Tongue (tissue), 1 donor: ENCODE measurements at regions not wholly inside any gene's neighbourhood (a gene's known extent, or its start where the extent isn't known, plus 50 kb on each side); places are given as distances from the start of the nearest gene placed in this dataset.
A peak's percentile ranks its signal among the peaks of the same experiment; 100 is the strongest.

ENCODE experiments used
- DNase-seq: peaks from one replicate; pipeline ENCODE4 v3.0.0-alpha.2; 2015

- peak; percentile 29 for DNase-seq
These were observed 81.5 kb downstream of the NDUFS5 start for GRCh38 chr1:39107341-39108290.

DNA sequence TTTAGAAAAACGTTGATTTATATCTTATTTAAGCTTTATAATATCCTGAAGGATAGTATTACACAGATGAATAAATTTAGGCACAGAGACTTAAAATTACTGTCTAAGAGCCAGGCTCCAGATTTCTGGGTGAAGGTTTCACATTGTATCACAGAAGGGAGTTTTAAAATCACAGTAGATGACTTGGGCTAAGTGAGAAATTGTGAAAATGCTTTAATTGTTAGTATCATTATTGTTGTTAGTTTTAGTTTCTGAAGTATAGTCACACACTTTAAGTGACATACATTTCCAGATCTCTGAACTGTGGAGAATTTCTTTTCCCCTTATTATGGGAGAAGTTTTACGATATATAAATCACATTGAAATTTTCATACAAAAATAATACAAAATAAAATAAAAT lies 83.5 kb downstream of the NDUFS5 start:
- no peak for DNase-seq

DNA sequence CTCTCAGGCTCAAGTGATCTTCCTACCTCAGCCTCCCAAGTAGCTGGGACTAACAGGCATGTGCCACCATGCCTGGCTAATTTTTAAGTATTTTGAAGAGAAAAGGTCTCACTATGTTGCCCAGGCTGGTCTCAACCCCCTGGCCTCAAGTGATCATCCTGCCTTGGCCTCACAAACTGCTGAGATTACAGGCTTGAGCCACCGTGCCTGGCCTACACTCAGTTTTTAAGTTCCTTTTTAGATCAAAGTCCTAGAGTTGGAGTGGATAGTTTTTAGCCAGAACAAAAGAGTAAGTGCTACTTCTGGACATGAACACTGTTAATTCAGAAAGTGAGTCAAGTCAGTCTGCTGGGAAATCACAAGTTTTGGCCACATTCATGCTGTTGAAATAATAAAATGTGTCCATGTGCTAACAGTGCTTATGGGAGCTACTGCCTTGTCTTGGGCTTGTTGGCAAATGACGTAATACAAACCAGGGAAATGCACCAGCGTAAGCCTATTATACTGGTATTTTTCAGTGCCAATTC lies 84.2 kb downstream of the NDUFS5 start:
- no peak for DNase-seq

DNA sequence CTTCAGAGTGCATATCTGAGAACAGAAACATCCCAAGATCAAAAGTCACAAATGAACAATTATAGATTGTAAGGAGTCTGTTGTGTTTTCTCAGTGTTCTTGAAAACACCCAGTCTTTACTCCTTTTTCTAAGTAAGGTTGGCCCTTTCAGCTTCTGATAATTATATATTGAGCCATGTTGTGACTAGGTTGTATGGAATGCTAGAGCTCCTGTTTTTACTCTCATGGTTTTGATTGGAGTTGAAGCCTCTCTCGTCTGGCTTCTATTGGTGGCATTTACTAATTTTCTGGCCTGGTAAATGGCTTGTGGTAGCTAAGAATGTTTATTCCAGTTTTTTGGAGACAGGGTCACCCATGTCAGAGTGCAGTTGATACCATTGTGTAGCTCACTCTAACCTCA lies 84.7 kb downstream of the NDUFS5 start:
- no peak for DNase-seq

GRCh38 chr1:39113109-39113743 lies 87.1 kb downstream of the NDUFS5 start:
- no peak for DNase-seq

DNA sequence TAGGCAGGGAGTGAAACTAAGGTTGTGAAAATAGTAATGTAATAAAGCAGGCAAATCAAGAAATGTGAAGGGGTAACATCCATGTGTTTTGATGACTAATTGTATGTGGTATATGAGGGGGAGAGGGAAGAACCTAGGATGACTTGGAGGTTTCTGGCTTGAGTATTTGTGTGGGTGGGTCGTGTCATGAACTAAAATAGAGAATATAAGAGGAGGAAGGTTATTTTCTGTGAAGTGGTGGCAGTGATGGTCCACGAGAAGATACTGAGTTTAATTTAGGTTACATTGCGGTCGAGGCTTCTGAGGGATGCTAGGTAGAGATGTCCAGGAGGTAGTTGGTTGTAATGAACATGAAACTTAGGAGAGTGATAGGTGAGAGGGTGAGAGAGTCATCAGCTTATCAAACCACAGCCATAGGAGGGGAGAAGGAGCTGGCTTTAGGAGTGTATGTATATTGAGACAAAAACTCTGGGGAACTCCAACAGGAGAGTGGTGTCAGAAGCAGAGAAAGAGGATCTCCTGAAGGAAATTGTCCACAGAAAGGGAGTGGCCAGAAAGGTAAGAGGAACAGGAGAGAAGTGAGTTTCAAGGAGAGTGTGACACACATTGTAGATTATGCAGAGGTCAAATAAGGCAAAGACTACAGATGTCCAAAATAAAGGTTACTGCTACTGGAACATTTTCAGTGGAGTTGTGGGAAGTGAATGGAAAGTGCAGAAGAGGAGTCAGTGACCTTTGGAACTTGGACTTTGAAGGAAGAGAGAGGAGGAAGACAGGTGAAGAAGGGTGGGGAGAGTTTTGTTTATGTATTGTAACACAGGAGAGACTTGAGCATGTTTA lies 89.0 kb upstream of the MACF1 start:
- DNase-seq = no peak

DNA sequence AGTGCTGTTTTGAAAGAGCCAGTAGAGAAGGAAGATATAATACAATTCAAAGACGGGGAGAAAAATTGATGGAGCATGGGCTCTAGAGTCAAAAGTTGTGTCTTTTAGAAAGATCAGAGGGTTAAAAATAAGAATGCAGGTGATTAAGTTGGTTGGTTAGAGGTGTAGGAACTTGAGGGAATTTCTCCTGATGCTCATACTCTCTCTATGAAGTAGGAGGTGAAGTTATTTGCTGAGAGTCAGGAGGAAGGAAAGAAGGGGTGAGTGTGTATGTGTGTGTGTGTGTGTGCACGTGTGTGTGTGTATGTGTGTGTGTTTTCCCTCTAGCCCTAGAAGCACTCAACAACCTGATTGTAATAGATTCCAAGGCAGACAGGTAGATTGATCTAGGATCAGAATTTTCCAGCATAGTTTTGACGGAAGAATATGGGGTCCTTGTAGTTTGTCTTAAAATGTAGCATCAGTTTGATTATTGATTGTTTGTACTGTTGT lies 88.3 kb upstream of the MACF1 start:
- DNase-seq = no peak

DNA sequence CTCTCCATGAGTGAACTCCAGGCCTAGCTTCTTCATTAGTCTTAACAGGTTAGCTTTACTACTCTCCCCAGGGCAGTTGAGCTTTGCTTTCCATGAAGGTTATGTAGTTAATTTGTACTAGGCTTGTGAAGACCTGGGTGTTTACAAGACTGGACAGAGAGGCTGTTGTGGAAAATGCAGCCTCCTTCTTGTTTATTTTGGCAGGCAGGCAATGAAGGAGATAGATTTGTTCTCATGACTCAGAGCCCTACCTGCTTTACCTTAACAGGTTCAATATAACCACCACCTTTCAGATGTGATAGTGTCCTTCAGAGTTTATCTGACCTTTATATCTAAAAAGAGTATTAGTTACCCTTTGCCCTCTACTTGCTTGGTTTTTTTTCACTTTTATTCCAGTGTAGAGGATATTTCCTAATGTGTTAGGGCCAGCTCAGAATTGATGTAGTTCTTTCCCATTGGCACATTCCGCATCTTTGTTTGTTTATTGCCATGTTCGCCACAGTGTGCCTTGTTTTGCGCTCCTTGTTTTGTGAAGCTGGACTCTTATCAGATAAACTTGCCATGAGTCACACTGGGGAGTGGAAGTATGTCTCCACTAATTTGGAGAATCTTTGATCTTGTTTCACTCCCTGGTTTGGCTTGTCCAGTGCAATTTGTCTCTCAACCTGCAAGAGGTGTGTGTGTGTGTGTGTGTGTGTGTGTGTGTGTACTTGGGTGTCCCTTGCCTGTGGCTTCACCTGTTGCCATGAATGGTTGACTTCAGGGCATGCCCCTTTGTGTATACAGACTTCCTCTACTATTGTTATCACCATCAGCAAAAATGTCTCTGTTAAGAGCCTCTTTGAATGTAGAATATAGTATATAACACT lies 87.4 kb upstream of the MACF1 start:
- no peak for DNase-seq

DNA sequence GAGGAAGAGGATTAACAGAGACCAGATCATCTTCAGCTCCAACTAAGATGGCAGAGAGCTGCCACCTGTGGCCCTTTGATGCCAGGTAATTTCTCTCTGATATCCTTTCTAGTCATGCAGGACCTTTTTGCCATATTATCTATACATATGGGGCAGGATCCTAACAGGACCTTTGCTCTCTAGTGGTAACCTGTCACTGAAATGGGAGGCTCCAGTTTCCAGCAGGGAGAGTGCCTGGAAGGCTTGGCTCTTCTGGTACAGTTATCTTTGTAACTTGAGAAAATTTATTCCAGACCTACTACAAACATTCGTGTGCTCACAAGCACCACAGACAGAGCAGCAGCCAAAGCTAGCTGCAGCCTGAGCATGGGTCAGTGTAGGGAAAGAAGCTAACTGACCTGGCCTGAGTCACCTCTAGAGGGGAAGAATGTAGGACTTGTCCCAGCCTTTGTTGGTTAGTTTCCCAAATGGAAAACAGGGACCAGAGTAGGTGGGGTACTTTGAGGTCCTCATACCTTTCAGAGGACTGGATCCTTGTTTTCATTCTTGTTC lies 86.5 kb upstream of the MACF1 start:
- no peak for DNase-seq

- DNase-seq = no peak
These were observed 82.4 kb upstream of the MACF1 start for GRCh38 chr1:39122056-39122455.

GRCh38 chr1:39124282-39124681 lies 80.2 kb upstream of the MACF1 start:
- no peak for DNase-seq

- no peak for DNase-seq
These were observed 77.0 kb upstream of the MACF1 start for GRCh38 chr1:39127513-39127912.

DNA sequence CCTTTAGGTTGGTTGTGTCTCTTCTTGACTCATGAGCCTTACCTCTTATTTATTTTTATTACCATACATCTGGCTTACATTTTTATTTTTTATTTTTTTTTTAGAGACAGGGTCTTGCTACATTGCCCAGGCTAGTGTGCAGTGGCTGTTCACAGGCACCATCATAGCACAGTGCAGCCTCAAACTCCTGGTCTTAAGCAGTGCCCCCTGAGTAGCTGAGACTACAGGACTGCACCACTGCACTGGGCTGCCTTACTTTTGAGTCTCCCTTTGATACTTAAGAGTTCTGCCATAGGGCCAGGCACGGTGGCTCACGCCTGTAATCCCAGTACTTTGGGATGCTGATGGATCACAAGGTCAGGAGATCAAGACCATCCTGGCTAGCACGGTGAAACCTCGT lies 76.4 kb upstream of the MACF1 start:
- no peak for DNase-seq

DNA sequence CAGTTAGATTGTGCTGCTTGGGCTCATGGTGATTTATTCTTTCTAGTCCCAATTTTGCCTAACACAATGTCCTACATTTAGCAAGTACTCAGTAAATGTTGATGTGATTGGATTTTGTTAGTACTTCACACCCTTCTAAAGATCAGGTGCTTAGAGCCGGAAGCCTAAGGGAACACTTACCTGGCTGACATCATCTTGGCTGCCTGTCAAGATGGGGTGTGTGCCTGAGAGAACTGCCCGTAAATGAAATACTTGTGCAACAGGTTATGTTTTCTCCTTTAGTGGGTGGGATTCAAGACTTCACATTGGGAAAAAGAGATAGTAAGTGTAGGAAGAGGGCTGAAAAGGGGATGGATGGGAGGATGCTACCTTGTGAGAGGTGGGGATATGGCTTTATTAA lies 75.5 kb upstream of the MACF1 start:
- DNase-seq = peak; percentile 70

- DNase-seq = peak; percentile 34
These were observed 75.0 kb upstream of the MACF1 start for GRCh38 chr1:39129514-39129913.

DNA sequence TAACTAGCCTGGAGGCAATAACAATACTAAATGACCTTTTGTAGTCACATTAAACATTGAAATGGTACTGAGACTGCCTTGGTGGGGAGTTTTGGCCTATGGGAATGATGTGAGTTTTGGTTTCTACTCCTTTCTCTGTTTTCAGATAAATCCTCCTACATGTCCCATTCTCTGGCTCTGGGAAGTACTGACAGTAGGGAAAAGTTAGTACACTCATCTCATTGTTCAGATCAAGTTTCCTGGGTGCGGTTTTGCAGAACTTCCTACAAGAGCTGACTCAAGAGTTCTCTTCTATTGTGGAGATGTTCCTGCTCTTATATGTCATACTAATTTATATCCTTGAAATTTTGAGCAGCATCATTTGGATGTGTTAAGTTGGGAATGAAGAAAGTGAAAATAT lies 74.2 kb upstream of the MACF1 start:
- DNase-seq = peak; percentile 42

- no peak for DNase-seq
These were observed 72.6 kb upstream of the MACF1 start for GRCh38 chr1:39131940-39132339.

DNA sequence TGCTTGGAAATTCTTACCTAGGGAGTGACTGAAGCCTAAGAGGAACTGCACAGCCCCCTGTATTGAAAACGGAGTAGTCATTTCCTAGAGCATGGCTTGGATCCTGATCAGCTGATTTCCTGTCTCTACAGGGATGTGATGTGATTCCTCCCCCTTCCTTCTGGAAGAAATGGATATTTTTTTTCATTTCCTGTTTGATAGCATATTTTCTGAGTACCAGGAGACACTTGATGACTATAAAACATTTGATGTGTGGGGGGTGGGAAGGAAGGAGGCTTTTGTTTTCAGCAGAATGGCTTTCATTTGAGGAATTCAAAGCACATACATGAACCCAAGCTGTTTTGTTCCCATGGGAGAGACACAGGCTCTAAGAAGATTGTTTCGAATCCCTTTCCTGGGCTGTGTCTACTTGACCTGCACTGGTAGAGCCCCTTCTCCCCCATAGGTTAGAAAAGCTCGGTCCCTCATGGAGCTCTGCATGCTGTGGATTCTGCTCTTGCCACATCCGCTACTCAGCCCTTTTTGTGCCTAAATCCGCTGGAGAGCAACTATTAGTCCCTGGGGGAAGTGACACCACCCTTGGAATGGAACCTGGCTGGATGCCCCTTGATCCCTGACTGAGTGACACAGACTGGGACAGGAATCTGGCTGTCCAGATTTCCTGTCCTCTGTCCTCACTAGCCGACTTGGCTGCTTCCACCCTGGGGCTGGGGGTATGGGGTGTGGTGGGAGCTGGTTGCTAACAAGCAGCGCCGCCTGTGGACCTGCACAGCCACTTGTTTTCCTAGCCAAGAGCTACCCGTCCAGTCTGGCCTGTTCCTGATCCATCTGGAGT lies 71.8 kb upstream of the MACF1 start:
- DNase-seq = peak; percentile 72

- no peak for DNase-seq
These were observed 71.2 kb upstream of the MACF1 start for GRCh38 chr1:39133340-39133684.

DNA sequence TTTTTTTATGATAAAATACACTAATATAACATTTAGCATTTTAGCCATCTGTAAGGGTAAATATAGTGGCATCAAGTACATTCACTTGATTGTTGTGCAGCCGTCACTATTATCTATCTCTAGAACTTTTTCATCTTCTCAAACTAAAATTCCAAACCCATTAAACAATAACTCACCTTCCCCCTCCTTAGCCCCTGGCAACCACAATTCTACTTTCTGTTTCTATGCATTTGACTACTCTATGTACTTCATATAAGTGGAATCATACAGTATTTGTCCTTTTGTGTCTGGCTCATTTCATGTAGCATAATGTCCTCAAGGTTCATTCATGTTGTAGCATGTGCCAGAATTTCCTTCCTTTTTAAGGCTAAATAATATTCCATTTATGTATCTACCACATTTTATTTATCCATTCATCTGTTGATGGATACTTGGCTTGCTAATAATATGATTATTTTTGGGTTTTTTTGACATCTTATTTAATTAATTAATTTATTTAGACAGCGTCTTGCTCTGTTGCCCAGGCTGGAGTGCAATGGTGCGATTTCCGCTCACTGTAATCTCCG lies 69.6 kb upstream of the MACF1 start:
- no peak for DNase-seq
